ENCODE measurements at regions not wholly inside any gene's neighbourhood (a gene's known extent, or its start where the extent isn't known, plus 50 kb on each side); places are given as distances from the start of the nearest gene placed in this dataset.

GRCh38 chr9:126752376-126752775 lies 52.5 kb upstream of the ZBTB43 start:
- TF ChIP-seq CTCF (conservative IDR thresholded peaks at IDR 0.05) (no peak), EZH2 (IDR thresholded peaks at IDR 0.05; ENCODE audit: low read depth) (no peak)
